Stimulated activated CD8-positive, alpha-beta memory T cell treated with anti-CD3 and anti-CD28 coated beads, Interleukin-15, amount 100 ng/mL, for 1 hour (primary cell): ENCODE measurements at regions not wholly inside any gene's neighbourhood (a gene's known extent, or its start where the extent isn't known, plus 50 kb on each side); places are given as distances from the start of the nearest gene placed in this dataset.
"Not testable (repeated sequence)": the region's sequence is repeated elsewhere in the genome, so short reads cannot be mapped to it uniquely, and the experiment has no call there.

Experiments
- DNase-seq: peaks from one replicate; pipeline ENCODE4 v3.0.0-alpha.2; 2020; ENCODE audit warnings: low read depth

DNA sequence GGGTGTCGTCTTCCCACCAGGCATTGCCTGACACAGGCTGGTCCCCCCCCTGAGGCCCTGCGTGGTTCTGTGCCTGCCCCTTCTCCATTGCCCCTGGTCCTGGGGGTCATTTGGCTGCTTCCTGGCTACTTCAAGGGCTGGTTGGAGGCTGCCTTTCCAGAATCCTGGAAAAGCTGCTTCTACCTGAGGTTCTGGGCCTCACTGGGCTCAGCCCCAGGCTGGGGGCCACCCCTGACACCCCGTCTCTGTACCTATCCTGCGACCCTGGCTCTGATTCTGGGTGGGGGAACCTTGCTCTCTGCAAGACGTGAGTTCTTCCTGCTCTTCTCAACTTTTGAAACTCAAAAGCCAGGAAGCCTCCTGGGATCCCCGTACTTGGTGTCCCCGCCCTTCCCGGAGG, 149.3 kb upstream of the PTPN1 start:
- DNase-seq, result no peak

DNA sequence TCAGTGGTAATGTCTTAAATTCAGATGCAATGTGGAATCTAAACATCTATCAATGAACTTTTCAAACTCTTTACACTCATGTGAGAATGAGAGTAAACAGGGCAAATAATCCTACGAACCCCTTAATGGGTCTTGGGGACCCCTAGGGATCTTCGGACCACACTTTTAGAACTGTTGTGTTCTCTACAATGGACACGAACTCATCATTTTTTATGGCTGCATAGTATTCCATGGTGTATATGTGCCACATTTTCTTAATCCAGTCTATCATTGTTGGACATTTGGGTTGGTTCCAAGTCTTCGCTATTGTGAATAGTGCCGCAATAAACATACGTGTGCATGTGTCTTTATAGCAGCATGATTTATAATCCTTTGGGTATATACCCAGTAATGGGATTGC, 148.0 kb upstream of the PTPN1 start:
- not testable (repeated sequence) for DNase-seq

DNA sequence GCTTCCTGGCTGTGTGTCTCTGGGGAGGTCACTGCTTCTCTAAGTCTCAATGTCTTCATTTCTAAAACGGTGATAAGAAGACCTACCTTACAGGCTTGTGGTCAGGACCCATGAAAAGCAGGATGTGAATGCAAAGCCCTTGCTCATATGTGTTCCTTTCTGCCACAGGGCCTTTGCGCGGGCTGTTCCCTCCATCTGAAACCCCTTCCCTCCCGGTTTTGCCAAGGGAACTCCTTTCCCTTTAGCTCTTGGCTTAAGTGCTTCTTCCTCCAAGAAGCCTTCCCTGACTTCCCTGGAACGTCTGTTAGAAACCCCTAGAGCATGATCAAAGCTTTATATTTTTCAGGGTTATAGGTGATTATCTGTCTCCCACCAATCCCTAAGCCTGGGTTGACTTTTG, 147.2 kb upstream of the PTPN1 start:
- DNase-seq, result no peak

DNA sequence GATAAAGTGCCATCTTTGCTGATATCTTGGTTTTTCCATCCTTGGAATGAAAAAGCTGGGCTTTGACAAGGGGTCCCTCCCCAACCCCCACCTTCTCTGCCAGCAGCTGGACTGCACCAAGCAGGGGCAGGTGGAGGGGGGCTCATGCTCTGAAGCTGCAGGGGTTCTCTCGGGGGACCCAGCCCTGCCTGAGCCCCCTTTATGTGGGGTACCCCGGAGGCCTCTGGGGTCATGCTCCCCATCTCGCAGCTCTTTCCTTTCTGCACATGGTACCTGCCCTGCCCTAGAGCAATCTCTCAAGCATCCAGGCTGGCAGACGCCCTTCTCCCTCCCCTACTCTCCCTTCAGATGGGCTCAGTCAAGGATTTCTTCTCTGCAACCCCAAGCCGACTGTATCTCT, 146.7 kb upstream of the PTPN1 start:
- DNase-seq, result no peak

DNA sequence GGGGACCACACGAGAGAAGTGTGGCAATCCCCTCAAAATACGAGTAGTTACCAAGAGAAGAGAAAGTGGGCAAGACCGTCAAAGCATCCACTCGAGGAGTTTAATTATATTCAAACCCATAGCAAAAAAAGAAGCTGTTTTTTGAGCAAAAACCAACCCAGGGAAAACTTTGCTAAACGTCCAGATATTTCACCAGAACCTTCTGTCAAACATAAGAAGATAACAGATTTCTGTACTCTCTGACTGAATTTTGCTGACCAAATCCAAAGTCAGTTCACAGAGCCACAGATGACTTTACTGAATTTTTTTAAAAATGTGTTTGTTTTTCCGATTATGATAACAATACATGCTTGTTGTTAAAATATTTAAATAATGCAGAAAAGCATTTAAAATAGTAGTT, 145.6 kb upstream of the PTPN1 start:
- no peak for DNase-seq

DNA sequence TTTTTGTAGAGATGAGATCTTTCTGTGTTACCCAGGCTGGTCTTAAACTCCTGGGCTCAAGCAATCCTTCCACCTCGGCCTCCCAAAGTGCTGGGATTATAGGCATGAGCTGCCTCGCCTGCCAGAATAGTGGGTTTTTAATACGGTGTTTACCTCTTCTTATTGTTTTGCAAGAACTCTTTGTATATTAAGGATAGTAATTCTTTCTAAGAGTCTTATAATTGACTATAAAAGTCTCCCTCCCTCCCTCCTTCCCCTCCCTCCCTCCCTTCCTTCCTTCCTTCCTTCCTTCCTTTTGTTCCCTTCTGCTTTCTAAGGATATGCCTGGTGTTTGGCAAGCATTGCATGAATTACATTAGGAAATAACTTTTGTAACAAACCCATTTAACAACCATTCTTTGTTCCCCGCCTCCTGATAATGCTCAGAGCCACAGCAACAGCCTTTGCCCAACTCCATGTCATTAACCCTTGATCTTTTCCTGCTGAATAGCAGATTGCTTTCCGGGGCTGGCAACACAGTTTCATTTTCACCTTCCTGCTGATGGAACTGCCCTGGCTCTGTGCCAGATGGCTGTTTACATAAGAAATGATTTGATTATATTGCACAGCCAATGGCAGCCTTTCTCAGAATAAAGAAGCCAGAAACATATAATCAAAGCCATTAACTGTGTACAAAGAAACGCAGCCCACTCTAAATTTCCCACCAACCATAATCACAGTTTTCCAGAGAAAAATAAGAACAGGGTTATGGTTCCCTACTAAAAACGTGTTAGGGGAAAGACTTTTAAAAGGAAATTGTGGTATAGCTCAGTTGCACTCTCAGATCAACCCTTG, 143.7 kb upstream of the PTPN1 start:
- DNase-seq, result no peak

DNA sequence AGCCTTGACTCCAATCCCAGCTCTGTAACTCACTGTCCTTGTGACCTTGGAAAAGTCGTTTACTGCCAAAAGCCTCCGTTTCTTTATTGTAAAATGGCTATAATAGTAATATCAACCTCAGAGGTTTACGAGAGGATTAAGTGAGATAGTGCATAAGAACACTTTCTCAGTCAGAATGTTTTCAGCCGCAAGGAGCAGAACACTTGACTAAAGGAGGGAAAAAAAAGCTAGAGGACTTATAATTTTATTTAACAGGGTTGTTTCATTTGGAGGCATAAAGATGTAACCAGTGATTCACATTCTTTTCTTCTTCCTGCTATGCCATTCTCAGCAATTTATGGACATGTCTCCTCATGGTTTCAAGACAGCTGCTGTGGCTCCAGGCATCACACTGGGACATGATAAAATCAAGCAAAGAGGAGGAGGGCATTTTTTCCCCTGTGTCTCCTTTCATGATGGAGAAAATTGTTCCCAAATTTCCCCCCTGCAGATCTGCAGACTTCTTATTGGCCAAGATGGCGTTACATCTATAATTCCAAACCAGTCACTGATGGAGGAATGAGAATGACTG, 143.0 kb upstream of the PTPN1 start:
- no peak for DNase-seq

DNA sequence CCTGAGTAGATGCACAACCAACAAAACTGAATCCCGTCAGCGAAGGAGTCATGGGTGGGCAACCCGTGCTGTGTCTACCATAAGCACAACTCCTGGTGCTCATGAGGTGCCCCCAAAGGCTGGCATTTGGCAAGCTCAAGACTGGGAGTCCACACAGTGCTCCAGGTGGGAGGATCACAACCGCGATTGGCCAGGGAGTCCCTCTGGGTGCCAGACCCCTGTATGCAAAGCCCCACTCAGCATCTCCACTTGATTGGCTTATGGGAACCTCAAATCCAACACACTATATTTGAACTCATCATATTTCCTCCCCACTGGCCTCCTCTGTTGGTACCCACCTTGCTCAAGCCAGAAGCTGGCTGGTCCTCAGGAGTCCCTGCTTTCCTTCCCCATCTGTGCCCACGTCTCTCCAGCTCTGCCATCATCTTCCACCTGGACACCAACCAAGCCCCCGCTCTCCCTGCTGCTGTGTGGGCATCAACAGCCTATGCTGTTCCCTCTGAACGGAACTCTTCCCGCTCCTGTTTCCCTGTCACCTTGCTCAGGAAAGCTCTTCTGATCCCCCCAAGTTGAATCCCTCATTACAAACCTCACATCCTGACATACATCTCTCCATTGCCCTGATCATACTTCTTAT, 142.3 kb upstream of the PTPN1 start:
- DNase-seq, result no peak

DNA sequence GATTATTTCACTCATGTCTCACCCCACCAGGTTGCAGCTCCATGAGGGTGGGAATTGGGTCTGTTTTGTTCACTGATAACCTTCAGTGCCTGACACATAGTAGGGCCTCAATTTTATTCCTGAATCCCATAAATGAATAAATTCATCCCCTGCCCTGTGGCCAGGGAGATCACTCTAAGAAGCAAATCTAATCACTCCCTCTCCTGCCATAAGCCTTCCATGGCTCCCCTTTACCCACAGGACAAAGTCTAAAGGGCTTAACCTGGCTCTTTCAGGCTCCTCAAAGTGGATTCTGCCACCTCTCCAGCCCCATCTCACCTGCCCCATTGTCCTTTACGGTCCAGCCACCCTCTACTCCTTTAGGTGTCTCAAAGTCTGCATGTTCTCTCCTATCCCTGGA, 141.8 kb upstream of the PTPN1 start:
- no peak for DNase-seq

DNA sequence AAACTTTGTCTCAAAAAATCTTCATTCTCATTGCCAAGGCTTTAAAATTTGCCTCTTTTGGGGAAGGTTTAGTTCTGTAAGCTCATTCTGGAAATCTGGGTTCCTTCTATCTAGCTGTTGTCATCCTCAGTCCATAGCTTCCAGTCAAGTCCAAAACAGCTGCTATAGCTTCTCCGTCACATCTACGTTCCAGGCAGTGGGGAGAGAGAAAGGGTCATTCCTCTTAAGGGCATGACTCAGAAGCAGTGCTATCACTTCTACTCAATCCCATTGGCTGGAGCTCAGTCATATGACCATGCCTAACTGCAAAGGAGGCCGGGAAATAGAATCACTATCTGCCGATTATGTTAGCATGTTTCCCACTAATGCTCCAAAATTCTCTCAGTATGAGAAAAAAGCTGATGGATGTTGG, 141.4 kb upstream of the PTPN1 start:
- DNase-seq, result no peak

DNA sequence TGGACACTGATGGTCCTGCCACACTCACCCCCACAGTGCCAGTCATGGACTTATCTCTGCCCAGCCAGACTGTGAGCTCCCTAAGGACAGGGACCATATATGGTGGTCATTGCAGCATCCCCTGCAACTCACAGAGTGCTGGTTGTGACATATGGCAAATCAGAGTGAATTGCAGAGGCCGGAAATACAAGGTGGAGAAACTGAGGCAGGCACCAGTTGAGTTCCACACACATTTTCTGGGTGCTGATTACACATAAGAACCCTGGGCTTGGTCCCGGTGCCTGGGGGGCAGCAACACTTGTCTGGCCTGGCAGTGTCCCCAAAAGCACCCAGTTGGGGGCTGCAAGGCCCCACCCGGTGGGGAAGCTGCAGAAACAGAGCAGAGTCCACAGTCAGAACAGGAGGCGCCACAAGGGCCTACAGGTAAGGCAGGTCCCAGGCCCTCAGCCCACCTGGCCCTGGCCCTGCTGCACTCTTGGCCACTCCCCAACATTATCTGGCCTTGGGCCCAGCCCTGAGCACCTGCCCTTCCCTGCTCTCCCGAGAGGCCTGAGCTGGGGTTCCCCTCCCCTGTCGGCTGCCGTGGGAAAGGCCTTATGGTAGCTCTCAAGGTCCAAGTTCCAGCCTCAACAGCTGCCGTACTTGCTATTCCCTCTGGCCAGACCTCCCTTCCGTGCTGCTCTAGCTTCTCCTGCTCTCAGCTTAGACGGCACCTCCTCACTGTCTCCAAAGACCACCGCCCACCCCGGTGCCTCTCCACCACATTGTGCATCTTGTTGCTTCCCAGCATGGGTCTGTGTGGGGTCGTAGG, 140.8 kb upstream of the PTPN1 start:
- DNase-seq, result no peak

DNA sequence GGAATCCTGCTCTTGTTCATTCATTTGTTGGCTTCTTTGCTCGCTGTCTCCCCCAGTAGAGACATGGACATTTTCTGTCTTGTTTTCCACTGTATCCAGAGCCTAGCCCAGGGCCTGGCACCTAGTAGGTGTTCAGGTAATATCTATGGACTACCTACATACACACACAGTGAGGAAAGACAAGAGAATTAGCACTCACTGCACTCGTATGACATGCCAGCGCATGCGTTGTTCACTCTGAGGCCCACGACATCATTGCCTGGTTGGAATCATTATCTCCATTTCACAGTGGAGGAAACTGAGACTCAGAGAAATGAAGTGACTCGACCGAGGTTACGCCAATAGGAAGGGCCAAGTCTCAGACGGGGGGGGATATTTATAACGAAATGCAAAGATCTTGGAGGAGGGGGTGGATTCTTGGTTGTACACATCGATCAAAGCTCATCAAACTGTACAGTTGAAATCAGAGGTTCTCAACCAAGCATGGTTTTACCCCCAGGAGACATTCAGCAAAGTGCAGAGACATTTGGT, 140.1 kb upstream of the PTPN1 start:
- no peak for DNase-seq

DNA sequence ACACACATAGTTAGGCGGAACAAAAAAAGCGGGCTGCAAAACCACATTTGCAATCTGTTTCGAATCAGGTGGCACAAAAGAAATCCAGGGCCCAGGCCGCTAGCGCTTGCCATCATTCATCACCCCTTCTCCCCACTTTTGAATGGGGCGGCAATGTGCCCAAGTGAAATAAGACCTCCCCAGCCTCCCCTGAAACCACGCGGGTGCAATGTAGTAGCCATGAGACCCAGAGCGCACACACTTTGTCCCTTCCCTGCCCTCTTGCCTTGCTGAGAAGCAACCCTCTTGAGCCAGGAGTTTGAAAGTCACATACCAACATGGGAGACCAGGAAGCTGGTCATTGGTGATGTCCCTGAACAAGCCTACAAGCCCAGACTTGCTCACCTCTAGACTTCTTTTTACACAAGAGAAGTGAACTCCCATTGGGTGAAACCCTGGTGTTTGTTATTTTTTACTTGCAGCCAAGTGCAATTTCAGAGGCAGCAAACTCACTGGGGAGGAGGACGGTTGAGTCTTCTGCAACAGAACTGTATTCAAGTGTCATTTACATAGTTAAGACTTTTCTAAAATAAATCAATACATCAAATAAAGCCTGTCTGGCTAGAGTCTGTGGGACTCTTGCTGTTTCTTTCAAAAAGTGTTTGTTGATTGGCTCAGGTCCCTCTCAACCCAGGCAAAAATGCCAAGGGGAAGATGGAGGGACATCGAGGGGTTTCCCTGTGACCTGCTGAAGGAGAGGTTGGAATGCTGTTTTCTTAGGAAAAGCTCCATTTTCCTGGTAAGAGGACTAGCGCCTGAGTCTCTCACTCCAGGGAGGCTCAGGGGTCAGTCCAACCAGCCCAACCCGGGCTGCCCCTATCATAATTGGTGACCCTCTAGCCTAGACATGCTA, 138.1 kb upstream of the PTPN1 start:
- DNase-seq, result no peak

DNA sequence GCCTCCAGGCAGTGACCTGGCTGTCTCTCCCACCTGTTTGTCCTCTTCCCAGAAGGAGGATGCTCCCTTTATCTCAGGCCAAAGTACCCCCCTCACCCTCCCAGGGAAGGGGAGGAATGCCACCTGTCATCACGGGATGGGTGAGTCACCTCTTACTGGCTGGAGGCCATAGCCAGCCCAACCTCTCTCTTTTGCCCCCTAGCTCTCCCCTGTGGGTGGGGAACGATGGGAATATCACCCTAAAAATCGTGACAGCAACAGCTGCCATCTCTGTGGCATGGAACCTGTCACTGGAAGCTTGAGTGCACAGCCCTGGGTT, 137.5 kb upstream of the PTPN1 start:
- no peak for DNase-seq

DNA sequence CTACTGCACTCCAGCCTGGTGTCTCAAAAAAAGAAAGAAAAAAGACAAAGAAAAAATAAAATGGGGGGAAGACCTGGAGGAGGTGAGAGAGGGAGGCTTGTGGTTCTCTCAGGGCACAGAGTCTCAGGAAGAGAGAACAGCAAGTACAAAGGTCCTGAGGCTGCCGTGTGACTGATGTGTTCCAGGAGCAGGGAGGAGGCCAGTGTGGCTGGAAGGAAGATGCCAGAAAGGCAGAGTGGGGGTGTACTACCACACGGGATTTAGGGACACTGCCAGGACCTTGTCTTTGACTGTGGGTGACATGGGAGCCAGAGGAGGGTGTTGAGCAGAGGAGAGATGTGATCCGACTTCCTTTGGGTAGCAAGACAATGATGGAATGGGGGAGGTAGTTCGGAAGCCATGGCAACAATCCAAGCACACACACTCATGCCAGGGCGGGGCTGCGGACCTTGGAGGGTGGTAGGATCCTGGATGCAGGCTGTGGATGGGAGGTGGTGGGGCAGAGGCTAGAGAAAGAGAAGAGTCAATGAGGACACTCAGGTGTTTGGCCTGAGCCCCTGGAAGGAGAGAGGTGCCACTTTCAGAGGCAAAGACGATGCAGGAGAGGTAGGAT, 136.4 kb upstream of the PTPN1 start:
- DNase-seq, result no peak

DNA sequence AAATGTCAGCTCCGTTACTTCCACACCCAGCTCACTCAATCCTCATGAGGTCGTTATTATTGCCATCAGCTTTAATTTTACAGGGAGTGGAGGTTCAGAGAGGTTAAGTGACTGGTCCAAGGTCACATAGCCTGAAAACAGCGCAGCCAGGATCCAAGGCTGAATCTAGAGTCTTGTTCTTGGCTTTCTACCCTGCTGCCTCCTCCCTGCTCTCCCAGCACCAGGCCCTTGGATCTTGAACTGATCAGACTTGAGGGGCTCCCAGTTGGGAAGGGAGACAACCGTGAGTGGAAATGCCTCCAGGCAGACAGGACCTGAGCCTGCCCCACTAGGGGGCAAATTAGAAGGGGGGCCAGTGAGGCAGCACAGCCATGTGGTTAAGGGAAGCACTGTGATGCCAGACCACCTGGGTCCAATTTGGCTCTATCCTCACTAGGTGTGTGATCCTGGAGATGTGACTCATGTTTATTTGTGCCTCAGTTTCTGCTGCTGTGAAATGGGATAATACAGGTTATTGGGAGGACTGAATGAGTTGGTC, 135.6 kb upstream of the PTPN1 start:
- DNase-seq, result no peak

DNA sequence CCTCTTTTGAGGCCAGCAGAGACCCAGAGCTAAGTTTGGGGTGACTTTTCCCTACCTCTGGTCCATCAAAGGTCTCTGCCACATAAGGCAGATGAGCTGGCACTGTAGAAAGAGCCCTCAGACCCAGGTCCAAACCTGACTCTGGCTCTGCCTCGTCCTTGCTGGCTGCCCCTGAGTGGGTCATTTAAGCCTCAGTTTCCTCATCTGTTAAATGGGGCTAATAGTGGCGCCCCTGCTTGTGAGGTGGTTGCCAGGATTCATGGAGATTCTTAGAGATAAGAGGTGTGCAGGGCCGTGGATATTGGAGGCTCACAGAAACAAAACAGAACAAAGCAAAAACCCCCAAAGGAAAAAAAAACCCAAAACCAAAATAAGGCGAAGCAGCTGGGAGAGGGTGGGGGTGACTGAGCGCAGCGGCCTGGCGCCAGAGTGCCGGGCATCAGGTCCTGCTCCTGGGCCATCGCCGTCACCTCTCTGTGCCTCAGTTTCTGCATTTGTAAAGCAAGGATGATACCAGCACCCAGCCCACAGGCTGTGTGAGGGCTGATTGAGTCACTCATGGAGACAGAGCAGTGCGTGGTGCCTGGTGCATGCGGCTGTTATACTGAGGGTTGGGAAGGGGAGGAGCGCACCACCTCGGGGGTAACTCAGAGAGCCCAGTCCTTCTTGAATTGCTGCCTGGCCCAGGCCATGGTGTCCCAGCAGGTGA, 133.8 kb upstream of the PTPN1 start:
- no peak for DNase-seq

DNA sequence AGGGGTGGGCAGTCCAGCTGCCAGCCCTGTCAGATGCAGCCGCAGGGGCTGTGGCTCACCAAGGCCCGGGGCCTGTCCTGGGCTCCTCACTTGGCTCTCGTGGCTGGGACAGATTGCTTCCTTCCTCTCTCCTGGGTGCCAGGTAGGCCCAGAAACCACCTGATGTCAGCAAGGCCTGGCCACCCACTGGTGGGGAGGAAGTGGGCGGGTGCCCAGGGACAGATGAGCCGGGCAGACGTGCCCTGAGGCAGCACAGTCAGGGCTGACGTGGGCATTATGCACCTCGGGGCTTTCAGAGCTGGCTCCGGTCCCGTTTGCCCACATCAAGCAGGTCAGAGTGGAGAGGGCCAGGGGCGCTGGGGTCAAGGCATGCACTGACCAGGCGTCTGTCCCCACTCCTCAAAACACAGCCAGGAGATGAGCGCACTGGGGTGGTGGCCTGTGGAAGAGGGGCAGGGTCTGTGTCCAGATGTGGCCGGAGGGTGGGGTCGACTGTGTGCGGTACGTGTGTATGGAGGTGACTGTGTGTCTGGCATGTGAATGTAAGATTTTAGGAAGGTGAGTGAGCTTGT, 133.2 kb upstream of the PTPN1 start:
- no peak for DNase-seq

DNA sequence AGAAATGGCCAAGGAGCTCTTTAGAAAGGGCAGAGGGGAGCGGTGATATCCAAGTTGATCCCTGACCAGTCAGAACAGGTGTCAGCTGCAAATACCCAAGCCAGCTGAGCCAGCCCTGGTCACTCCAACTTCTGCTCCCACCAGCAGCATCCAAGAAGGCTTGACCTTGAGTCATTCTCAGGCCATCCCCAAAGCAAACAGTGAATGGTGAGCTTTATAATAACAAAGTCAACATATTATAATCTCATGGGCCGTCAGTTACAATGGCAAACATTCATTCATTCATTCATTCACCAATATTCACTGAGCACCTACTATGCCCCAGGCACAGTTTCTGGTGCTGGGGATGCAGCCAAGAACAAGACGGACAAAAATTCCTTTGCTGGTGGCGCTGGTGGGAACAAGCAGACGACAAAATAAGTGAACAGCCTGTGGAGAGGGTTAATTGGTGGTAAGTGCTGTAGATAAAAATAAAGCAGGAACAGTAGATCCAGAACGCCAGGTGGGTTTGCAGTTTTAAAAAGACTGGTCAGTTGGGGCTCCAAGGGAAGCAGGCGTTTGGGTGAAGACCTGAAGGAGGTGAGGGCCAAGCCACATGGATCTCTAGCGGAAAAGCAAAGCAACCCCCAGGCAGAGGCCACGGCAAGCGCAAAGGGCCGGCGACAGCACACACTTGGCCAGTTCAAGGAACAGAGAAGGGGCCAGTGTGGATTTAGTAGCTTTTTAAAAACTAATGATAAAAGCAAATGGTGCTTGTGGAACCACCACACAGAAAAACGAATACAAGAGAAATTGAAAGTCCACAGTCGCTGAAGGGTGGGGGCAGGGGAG, 131.8 kb upstream of the PTPN1 start:
- no peak for DNase-seq
